ENCODE measurements at regions not wholly inside any gene's neighbourhood (a gene's known extent, or its start where the extent isn't known, plus 50 kb on each side); places are given as distances from the start of the nearest gene placed in this dataset.

- TF ChIP-seq ZFP3 (tag by site-specific recombination; IDR thresholded peaks at IDR 0.05; ENCODE audit: low read depth), result no peak
- TF ChIP-seq BCL6B (tag by site-specific recombination; IDR thresholded peaks at IDR 0.05), result no peak
- TF ChIP-seq ZNF548 (tag by site-specific recombination; IDR thresholded peaks at IDR 0.05), result no peak
- TF ChIP-seq ZBTB17 (tag by site-specific recombination; IDR thresholded peaks at IDR 0.05), result no peak
- no peak for TF ChIP-seq ZNF777 (tag by site-specific recombination; IDR thresholded peaks at IDR 0.05; ENCODE audit: borderline replicate concordance)
- TF ChIP-seq ZNF366 (tag by site-specific recombination; conservative IDR thresholded peaks at IDR 0.05), result no peak
- no peak for TF ChIP-seq ZSCAN4 (tag by site-specific recombination; IDR thresholded peaks at IDR 0.05)
- no peak for TF ChIP-seq ATF2 (tag by site-specific recombination; IDR thresholded peaks at IDR 0.05; ENCODE audit: low read depth)
- TF ChIP-seq ZNF404 (tag by site-specific recombination; IDR thresholded peaks at IDR 0.05), result no peak
- TF ChIP-seq CTCF (tag by site-specific recombination; IDR thresholded peaks at IDR 0.05), result no peak
- no peak for TF ChIP-seq PBX3 (CRISPR knock-in tag; IDR thresholded peaks at IDR 0.05)
- no peak for TF ChIP-seq ZNF335 (tag by site-specific recombination; conservative IDR thresholded peaks at IDR 0.05)
- no peak for TF ChIP-seq GLIS2 (tag by site-specific recombination; IDR thresholded peaks at IDR 0.05)
- no peak for TF ChIP-seq ZNF324 (tag by site-specific recombination; IDR thresholded peaks at IDR 0.05)
- no peak for TF ChIP-seq ZBTB1 (tag by site-specific recombination; IDR thresholded peaks at IDR 0.05)
- TF ChIP-seq ZNF248 (tag by site-specific recombination; IDR thresholded peaks at IDR 0.05), result no peak
- no peak for TF ChIP-seq ZNF133 (tag by site-specific recombination; IDR thresholded peaks at IDR 0.05)
- CTCF ChIA-PET, result no interaction called here
- no peaks in the 10 kb centered on the region for H3K36me3 ChIP-seq (ENCODE audit: control insufficient read depth in 2 of 2, insufficient read depth in 1 of 2, low read length in 2 of 2)
- H3K4me1 ChIP-seq (ENCODE audit: control insufficient read depth, insufficient read depth, low read length), result no peaks in the 10 kb centered on the region
- H3K4me3 ChIP-seq (ENCODE audit: low read depth, low read length), result no peak overlapping the region
- no peaks in the 10 kb centered on the region for H3K9me3 ChIP-seq (ENCODE audit: control insufficient read depth, insufficient read depth, low read depth, low read length)
- no peak overlapping the region for H3K27ac ChIP-seq (ENCODE audit: extremely low read depth, low read depth, low read length)
- POLR2A ChIA-PET, result no interaction called here
These were observed 1109.6 kb upstream of the CADM2 start for GRCh38 chr3:83849106-83849730.

GRCh38 chr3:83863380-83863779, 1095.4 kb upstream of the CADM2 start:
- no peaks in the 10 kb centered on the region for H3K36me3 ChIP-seq (ENCODE audit: control insufficient read depth in 2 of 2, insufficient read depth in 1 of 2, low read length in 2 of 2)
- H3K4me1 ChIP-seq (ENCODE audit: control insufficient read depth, insufficient read depth, low read length), result no peaks in the 10 kb centered on the region
- no peaks in the 10 kb centered on the region for H3K9me3 ChIP-seq (ENCODE audit: control insufficient read depth, insufficient read depth, low read depth, low read length)
- ChIA-PET POLR2A (no interaction called here), CTCF (no interaction called here)
- no peak overlapping the region for H3K4me3 ChIP-seq (ENCODE audit: low read depth, low read length)
- no peak overlapping the region for H3K27ac ChIP-seq (ENCODE audit: extremely low read depth, low read depth, low read length)
- no peak for TF ChIP-seq ZNF280D (tag by site-specific recombination; IDR thresholded peaks at IDR 0.05)
- TF ChIP-seq ZBTB1 (tag by site-specific recombination; IDR thresholded peaks at IDR 0.05), result no peak
- no peak for TF ChIP-seq HOXD13 (CRISPR knock-in tag; IDR thresholded peaks at IDR 0.05; ENCODE audit: borderline replicate concordance)
- no peak for TF ChIP-seq IKZF3 (tag by site-specific recombination; IDR thresholded peaks at IDR 0.05)
- TF ChIP-seq ZNF585B (tag by site-specific recombination; IDR thresholded peaks at IDR 0.05), result no peak
- TF ChIP-seq ZSCAN4 (tag by site-specific recombination; IDR thresholded peaks at IDR 0.05), result no peak
- no peak for TF ChIP-seq ZNF660 (tag by site-specific recombination; IDR thresholded peaks at IDR 0.05)
- no peak for TF ChIP-seq ZNF121 (tag by site-specific recombination; IDR thresholded peaks at IDR 0.05)
- no peak for TF ChIP-seq ZNF792 (tag by site-specific recombination; IDR thresholded peaks at IDR 0.05)
- no peak for TF ChIP-seq ZNF791 (tag by site-specific recombination; IDR thresholded peaks at IDR 0.05)

Data from HEK293 (cell line).